GM23338 (cell line): ENCODE measurements at regions not wholly inside any gene's neighbourhood (a gene's known extent, or its start where the extent isn't known, plus 50 kb on each side); places are given as distances from the start of the nearest gene placed in this dataset.

Source experiments
- ATAC-seq: fragments of 200-7000 bp; cut with Tn5 transposase; 3 replicates; pipeline ENCODE4 v1.9.1; 2020
- DNase-seq: peaks from one replicate; pipeline ENCODE4 v3.0.0-alpha.2; 2015; ENCODE audit warnings: low spot score
- H2AFZ ChIP-seq: fragments of 200-600 bp; sonication (generic); 2 replicates; pipeline ENCODE4 v1.8.0; 2016; ENCODE audit warnings: antibody characterized with exemption, mild to moderate bottlenecking, moderate library complexity
- H3F3A ChIP-seq: fragments of 200-600 bp; sonication (generic); replicated peaks from 2 replicates; pipeline ENCODE4 v1.8.0; 2017; ENCODE audit warnings: antibody characterized with exemption, mixed run types, low read depth
- H3K27ac ChIP-seq: fragments of 200-600 bp; sonication (generic); 2 replicates; pipeline ENCODE4 v1.6.1; 2016; ENCODE audit warnings: low read depth
- H3K27me3 ChIP-seq: fragments of 200-600 bp; sonication (generic); 2 replicates; pipeline ENCODE4 v1.8.0; 2016; ENCODE audit warnings: mild to moderate bottlenecking, mixed run types, moderate library complexity; ENCODE audit not compliant: insufficient read depth
- H3K36me3 ChIP-seq: fragments of 200-600 bp; sonication (generic); 2 replicates; pipeline ENCODE4 v1.8.0; 2016; ENCODE audit warnings: mild to moderate bottlenecking; ENCODE audit not compliant: insufficient read depth
- H3K4me1 ChIP-seq: fragments of 200-600 bp; sonication (generic); 2 replicates; pipeline ENCODE4 v1.8.0; 2016; ENCODE audit warnings: mild to moderate bottlenecking, moderate library complexity; ENCODE audit not compliant: insufficient read depth
- H3K4me2 ChIP-seq: fragments of 200-600 bp; sonication (generic); 2 replicates; pipeline ENCODE4 v1.7.1; 2017; ENCODE audit warnings: mixed run types
- H3K4me3 ChIP-seq: fragments of 200-600 bp; sonication (generic); 2 replicates; pipeline ENCODE4 v1.6.1; 2016; ENCODE audit warnings: mixed run types
- H3K79me2 ChIP-seq: fragments of 200-600 bp; sonication (generic); replicated peaks from 2 replicates; pipeline ENCODE4 v1.8.0; 2017; ENCODE audit warnings: mild to moderate bottlenecking; ENCODE audit not compliant: insufficient read depth
- H3K9me2 ChIP-seq: fragments of 200-600 bp; sonication (generic); 2 replicates; pipeline ENCODE4 v1.8.0; 2017; ENCODE audit not compliant: insufficient read depth
- H4K20me1 ChIP-seq: fragments of 200-600 bp; sonication (generic); replicated peaks from 2 replicates; pipeline ENCODE4 v1.8.0; 2017; ENCODE audit warnings: mild to moderate bottlenecking; ENCODE audit not compliant: insufficient read depth
- H3K27ac Mint-ChIP-seq: 2 replicates; pipeline ENCODE4 v1.8.0; 2020; ENCODE audit warnings: inconsistent platforms, mild to moderate bottlenecking, moderate library complexity, mixed read lengths
- H3K27me3 Mint-ChIP-seq: 3 replicates; pipeline ENCODE4 v1.8.0; 2022; ENCODE audit warnings: low read depth, mild to moderate bottlenecking, moderate library complexity, mixed read lengths, inconsistent platforms; ENCODE audit not compliant: insufficient read depth, poor library complexity
- H3K36me3 Mint-ChIP-seq: 3 replicates; pipeline ENCODE4 v1.8.0; 2021; ENCODE audit warnings: low read depth, mild to moderate bottlenecking, inconsistent platforms, moderate library complexity, mixed read lengths
- H3K4me1 Mint-ChIP-seq: 3 replicates; pipeline ENCODE4 v1.8.0; 2020; ENCODE audit warnings: mild to moderate bottlenecking, inconsistent platforms, mixed read lengths
- H3K4me3 Mint-ChIP-seq: 3 replicates; pipeline ENCODE4 v1.8.0; 2021; ENCODE audit warnings: moderate library complexity, mild to moderate bottlenecking, inconsistent platforms, mixed read lengths
- H3K9me3 Mint-ChIP-seq: 3 replicates; pipeline ENCODE4 v1.8.0; 2020; ENCODE audit warnings: moderate library complexity, mild to moderate bottlenecking, inconsistent platforms, mixed read lengths
- CREB1 ChIP-seq: fragments of 250-450 bp; sonication (Bioruptor Pico); IDR thresholded peaks from 2 replicates; pipeline ENCODE4 v1.5.0; 2020; ENCODE audit warnings: low read depth, mild to moderate bottlenecking, moderate library complexity
- EZH2 ChIP-seq: fragments of 200-600 bp; sonication (generic); IDR thresholded peaks from one replicate; pipeline ENCODE4 v1.8.0; 2017; ENCODE audit warnings: antibody characterized with exemption, mild to moderate bottlenecking, low read depth; ENCODE audit not compliant: unreplicated experiment
- EZH2phosphoT487 ChIP-seq: fragments of 200-600 bp; sonication (generic); IDR thresholded peaks from one replicate; pipeline ENCODE4 v1.8.1; 2018; ENCODE audit warnings: antibody characterized with exemption; ENCODE audit not compliant: unreplicated experiment
- JUNB ChIP-seq: IDR thresholded peaks from one replicate; pipeline ENCODE4 v1.6.1; 2016; ENCODE audit warnings: antibody characterized with exemption; ENCODE audit not compliant: unreplicated experiment
- NANOG ChIP-seq: IDR thresholded peaks from 2 replicates; pipeline ENCODE4 v1.6.1; 2016; ENCODE audit warnings: antibody characterized with exemption, borderline replicate concordance
- POLR2AphosphoS5 ChIP-seq: IDR thresholded peaks from 2 replicates; pipeline ENCODE4 v1.6.1; 2016; ENCODE audit warnings: antibody characterized with exemption, low read depth
- REST ChIP-seq: IDR thresholded peaks from one replicate; pipeline ENCODE4 v1.6.1; 2018; ENCODE audit warnings: antibody characterized with exemption; ENCODE audit not compliant: unreplicated experiment
- STAT1 ChIP-seq: IDR thresholded peaks from one replicate; pipeline ENCODE4 v1.6.1; 2016; ENCODE audit warnings: antibody characterized with exemption; ENCODE audit not compliant: unreplicated experiment
- ZNF114 ChIP-seq: fragments of 250-450 bp; sonication (Bioruptor Pico); IDR thresholded peaks from 2 replicates; pipeline ENCODE4 v1.5.0; 2020; ENCODE audit warnings: mild to moderate bottlenecking, moderate library complexity
- ZNF331 ChIP-seq: fragments of 250-450 bp; sonication (Bioruptor Pico); IDR thresholded peaks from 2 replicates; pipeline ENCODE4 v1.5.0; 2020; ENCODE audit warnings: low read depth, mild to moderate bottlenecking, moderate library complexity
- ZNF462 ChIP-seq: fragments of 250-450 bp; sonication (Bioruptor Pico); IDR thresholded peaks from 2 replicates; pipeline ENCODE4 v1.5.0; 2020; ENCODE audit warnings: mild to moderate bottlenecking, moderate library complexity
- TF ChIP-seq, protein P1 (sequence below): IDR thresholded peaks from 2 replicates; pipeline ENCODE4 v1.6.1; 2016; ENCODE audit warnings: antibody characterized with exemption
- TF ChIP-seq, protein P2 (sequence below), 2 experiments: fragments of 200-600 bp in 1 of 2; sonication (generic) in 1 of 2; conservative IDR thresholded peaks; 2 replicates each; pipeline versions ENCODE4 v1.5.1 to v1.6.1; 2016 to 2017; ENCODE audit warnings: antibody characterized with exemption in 2 of 2, low read depth in 2 of 2, mild to moderate bottlenecking in 2 of 2, moderate library complexity in 1 of 2

GRCh38 chr4:178202422-178202821 is 760.2 kb upstream of the AGA start:
- H3K27ac Mint-ChIP-seq: no peak overlapping the region
- DNase-seq (no peak), ATAC-seq (no peak)
- Histone ChIP-seq H2AFZ (no peak overlapping the region), H4K20me1 (no peaks in the 10 kb centered on the region), H3K4me1 (no peaks in the 10 kb centered on the region), H3K4me2 (no peak overlapping the region), H3K27me3 (no peaks in the 10 kb centered on the region), H3K4me3 (no peak overlapping the region), H3K36me3 (peaks cover 11% of the 10 kb centered on the region; the same call in 1 of the 2 replicates), H3K9me2 (0 out of 2 replicates have a peak, but pooled peaks cover 3% of the 10 kb centered on the region), H3F3A (no peaks in the 10 kb centered on the region), H3K79me2 (no peaks in the 10 kb centered on the region), H3K27ac (no peak overlapping the region)
- H3K4me3 Mint-ChIP-seq: no peak overlapping the region
- no peak for TF ChIP-seq NANOG
- no peak for TF ChIP-seq EZH2phosphoT487
- TF ChIP-seq EZH2: no peak
- TF ChIP-seq REST: no peak
- TF ChIP-seq, protein P1, sequence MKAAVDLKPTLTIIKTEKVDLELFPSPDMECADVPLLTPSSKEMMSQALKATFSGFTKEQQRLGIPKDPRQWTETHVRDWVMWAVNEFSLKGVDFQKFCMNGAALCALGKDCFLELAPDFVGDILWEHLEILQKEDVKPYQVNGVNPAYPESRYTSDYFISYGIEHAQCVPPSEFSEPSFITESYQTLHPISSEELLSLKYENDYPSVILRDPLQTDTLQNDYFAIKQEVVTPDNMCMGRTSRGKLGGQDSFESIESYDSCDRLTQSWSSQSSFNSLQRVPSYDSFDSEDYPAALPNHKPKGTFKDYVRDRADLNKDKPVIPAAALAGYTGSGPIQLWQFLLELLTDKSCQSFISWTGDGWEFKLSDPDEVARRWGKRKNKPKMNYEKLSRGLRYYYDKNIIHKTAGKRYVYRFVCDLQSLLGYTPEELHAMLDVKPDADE: no peak
- TF ChIP-seq ZNF462 (CRISPR knock-in tag): no peak
- no peak for TF ChIP-seq ZNF114 (CRISPR knock-in tag)
- no peak for TF ChIP-seq STAT1
- TF ChIP-seq, protein P2, sequence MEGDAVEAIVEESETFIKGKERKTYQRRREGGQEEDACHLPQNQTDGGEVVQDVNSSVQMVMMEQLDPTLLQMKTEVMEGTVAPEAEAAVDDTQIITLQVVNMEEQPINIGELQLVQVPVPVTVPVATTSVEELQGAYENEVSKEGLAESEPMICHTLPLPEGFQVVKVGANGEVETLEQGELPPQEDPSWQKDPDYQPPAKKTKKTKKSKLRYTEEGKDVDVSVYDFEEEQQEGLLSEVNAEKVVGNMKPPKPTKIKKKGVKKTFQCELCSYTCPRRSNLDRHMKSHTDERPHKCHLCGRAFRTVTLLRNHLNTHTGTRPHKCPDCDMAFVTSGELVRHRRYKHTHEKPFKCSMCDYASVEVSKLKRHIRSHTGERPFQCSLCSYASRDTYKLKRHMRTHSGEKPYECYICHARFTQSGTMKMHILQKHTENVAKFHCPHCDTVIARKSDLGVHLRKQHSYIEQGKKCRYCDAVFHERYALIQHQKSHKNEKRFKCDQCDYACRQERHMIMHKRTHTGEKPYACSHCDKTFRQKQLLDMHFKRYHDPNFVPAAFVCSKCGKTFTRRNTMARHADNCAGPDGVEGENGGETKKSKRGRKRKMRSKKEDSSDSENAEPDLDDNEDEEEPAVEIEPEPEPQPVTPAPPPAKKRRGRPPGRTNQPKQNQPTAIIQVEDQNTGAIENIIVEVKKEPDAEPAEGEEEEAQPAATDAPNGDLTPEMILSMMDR (conservative IDR thresholded peaks at IDR 0.05; ENCODE audit: low read depth in 2 of 2): no peak
- no peak for TF ChIP-seq CREB1
- no peak for TF ChIP-seq JUNB
- no peak for TF ChIP-seq POLR2AphosphoS5
- TF ChIP-seq ZNF331 (CRISPR knock-in tag): no peak
- H3K4me1 Mint-ChIP-seq: no peaks in the 10 kb centered on the region
- peaks cover 34% of the 10 kb centered on the region for H3K36me3 Mint-ChIP-seq
- no peaks in the 10 kb centered on the region for H3K27me3 Mint-ChIP-seq
- H3K9me3 Mint-ChIP-seq: peaks cover 34% of the 10 kb centered on the region
